RPMI8226 (cell line): ENCODE measurements at regions not wholly inside any gene's neighbourhood (a gene's known extent, or its start where the extent isn't known, plus 50 kb on each side); places are given as distances from the start of the nearest gene placed in this dataset.
A peak's percentile ranks its signal among the peaks of the same experiment; 100 is the strongest.

ENCODE experiments used
- DNase-seq: peaks from one replicate; pipeline ENCODE4 v3.0.0-alpha.2; 2015

DNA sequence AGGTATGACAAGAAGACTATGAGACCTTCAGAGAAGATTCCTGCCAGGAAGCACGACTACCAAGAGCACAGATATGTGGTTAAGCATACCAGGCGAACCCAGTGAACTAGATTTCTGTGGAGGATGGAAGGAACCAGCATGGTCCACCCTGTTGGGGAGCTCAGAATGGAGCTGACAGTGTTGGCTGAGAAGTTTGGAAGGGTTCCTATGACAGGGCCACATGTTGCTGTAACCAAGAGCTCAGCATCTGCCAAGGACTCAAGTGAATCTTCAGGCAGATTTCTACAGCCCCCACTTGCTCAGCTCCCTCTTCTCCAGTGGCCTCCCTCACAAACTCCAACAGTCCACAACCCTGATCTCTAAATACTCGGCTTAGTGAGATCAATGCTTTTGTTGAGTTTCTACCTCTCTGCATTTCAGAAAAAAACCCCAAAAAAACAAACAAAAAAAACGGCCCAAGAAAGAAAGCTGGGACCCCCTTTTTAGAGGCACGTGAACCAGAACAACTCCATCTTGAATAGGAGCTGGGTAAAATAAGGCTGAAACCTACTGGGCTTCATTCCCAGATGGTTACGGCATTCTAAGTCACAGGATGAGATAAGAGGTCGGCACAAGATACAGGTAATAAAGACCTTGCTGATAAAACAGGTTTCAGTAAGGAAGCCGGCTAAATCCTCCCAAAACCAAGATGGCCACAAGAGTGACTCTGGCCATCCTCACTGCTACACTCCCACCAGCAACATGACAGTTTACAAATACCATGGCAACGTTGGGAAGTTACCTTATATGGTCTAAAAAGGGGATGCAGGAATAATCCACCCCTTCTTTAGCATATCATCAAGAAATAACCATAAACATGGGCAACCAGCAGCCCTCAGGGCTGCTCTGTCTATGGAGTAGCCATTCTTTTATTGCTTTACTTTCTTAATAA, 691.1 kb downstream of the UQCRFS1 start:
- no peak for DNase-seq

DNA sequence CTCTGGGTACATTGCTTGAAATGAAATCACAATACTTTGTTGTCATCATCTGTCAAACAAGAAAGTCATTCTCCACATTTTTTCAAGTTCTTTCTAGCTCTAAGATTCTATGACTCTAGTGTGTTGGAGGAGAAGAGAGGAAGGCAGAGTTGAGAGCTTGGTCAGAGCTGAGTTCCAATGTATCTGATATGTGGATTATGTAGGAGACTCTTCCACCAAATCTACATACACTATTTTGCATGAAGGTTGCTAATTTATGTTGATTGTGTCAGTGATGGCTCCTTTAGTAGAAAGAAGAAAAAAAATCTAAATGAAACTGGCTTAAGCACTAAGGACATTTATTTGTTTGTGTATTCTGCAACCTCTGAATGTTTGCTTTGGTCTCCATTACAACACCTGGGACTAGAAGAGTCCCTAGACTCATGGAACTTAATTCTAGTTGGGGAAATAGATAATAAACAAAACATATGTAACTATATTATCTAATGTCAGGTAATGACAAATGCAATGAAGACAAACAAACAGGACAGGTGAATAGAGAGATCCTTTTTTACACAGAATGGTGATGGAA, 691.9 kb downstream of the UQCRFS1 start:
- no peak for DNase-seq

DNA sequence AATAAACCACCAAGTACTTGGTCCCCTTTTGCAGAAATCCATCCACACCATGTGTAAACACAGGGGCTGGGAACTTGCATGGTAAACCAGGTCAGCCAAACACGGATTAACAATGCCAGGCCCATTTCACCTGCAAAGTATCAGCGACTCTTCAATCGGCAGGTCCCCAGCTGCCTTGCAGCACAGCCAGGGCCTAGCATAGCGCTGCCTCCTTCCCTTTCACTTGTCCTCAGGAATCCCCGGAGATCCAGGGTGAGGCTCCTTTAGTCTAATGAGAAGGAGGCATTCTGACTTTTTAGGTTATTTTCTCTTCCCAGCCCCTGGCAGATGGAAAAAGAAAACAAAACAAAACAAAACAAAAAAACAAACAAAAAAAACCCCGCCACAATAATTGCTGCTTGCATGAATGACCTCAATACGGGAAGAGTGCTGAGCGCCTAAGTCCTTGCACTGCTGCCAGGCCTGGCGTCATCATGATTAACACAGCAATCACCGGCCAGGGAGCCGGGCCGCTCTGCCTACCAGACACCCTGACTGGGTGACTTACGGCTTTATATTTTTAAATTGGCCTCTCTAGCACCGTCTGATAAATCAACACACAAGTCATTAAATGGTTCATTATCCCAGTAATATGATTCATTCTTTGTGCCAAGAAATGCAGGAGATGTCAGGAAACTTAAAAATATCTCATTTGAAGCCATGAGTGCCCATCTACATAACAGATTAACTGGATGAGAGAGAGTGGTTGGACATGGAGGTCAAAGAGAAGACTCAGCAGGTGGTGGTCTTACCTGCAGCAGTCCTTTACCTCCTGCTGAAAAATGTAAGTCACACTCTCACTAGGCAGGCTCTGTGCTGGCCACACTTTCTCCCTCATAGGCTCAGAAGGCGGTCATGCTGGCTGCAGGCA, 692.7 kb downstream of the UQCRFS1 start:
- no peak for DNase-seq

DNA sequence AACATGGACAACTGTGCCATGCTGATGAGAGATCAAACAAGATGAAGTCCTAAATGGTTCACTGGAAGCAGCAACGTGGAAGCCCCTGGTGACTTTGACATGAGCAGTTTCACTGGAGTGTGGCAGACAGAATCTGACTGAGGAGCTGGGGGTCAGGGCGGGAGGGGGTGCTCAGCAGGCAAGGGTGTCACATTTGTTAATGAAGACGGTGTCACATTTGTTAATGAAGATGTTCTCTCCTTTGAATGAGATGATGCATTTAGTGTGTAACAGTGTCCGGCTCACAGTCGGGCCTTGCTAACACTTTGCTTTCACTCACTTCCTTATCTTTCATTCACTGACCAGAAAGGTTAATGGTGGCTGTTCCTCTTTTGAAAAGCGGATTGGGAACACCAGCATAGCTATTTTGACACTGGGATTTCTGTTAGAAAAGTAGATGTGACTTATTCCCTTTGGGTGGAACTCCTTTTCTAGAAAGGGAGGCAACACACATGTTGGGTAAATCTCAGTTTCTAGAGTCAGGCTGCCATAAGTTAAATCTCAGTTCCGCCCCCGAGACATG, 693.7 kb downstream of the UQCRFS1 start:
- no peak for DNase-seq

DNA sequence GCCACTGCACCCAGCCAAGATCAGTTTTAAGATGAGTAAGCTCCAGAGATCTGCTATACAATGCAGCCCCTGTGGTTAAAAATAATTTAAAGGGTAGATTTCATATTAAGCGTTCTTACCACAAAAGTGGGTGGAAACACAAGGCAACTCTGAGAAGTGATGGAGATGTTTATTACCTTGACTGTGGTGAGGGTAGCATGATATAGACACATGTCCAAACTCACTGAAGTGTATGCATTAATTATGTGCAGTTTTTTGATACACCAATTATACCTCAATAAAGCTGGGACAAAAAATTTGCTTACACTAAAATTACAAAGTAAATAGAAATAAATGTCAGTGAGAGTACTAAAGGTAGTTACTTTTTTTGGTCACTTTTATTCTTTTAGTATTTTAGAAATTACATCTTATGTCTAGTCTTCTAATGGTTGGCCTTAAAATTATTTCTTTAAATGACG, 696.5 kb downstream of the UQCRFS1 start:
- peak; percentile 83 for DNase-seq

DNA sequence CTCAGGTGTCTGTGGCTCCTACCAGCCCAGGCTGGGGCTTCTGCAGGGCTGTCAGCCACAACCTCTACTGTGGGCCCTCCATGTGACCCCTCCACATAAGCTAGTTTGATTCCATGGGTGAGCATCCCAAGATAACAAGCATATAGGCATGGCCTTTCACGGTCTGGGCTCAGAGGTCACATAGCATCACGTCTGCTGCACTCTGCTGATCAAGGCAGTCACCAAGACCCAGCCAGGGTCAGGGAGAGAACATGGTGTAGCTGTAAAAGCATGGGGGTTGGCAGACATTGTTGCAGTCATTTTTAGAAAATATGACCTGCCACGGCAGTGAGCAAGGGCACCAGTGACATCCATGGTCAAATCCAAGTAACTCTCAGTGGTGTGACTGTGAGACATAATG, 698.8 kb downstream of the UQCRFS1 start:
- DNase-seq = no peak

DNA sequence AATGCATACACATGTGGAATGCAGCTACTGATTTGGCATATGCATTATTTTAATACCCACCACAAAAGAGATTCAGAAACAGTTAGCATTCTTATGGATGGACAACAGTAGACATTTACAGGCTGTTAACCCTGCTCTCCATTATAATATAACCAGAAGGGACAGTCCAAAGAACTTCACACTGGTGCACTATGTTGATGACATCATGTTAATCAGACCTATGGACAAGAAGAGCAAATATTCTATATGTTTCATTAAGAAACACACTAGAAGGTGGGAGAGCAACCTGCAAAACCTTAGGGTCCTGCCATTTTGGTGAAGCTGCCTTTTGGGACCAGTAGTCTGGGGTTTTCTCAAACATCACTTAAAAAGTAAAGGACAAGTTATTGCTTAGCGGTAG, 701.3 kb downstream of the UQCRFS1 start:
- DNase-seq = no peak

DNA sequence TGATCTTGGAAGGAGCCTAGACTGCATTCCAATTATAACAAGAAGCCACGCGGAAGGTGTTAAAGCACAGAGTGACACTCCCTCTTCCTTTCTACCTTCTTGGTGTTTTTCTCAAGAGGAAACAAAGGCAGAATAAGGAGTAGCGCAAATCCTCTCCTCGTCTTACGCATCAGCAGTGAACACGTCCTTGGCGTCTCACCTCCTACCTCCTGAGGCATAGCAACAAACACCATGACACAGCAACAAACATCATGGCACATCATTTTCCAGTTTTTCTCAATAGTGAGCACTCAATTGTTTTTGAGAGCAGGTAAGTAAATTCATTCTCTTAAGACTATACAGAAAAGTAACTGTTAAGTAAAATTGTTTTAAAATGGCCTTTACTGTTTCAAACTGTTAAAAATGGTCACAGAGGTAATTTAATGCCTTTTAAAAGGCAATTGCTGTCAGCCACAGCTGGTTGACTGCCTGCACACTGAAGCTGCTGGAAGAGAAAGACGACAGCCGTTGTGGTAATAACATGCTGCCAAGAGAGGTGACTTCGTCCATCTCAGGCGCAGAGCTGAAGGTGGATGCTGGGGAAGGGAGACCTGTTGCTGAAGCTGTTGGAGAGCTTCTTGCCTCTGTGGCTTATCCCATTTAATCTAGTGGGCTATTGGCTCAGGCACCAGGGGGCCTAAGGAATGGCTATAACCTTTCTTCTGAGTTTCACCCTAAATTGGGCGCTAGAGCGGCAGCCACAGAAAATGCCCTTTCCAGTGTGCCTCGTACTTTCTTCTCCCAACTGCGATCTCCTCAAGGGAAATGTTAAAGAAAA, 703.7 kb downstream of the UQCRFS1 start:
- DNase-seq = no peak

DNA sequence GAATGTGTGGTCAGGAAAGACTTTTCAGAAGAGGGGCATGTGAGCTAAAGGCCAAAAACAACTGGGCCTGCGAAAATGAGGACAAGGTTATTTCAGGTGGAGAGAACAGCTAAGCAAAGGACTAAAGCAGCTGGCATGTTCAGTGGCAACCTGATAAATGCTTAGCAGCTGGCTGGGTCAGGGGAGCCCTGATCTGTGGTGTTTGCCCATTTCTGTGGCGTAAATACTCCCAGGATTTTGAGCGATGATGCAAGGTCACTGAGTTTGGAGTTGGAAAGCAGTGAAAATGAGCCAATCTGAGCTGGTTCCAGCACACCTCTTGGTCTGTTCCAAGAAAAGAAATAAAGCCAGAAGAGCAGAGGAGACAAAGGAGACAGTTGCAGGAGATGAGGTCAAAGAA, 704.3 kb downstream of the UQCRFS1 start:
- DNase-seq = no peak

DNA sequence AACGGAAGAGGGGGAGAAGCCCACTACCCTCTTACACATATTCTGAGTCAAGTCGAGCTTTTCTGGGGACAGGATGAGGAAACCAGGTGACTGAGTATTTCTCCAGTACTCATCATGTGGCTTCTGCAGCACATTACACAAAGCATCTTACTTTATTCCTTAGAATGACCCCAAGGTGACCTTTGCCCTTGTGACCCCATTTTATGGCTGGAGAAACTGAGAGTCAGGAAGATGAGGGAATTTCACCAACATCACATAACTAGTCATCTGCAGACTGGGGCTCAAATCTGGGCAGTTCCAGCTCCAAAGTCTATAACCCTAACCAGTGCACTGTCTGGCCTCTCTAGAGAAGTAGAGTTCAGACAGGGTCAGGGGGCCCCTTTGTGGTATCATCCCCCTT, 707.0 kb downstream of the UQCRFS1 start:
- DNase-seq = no peak

DNA sequence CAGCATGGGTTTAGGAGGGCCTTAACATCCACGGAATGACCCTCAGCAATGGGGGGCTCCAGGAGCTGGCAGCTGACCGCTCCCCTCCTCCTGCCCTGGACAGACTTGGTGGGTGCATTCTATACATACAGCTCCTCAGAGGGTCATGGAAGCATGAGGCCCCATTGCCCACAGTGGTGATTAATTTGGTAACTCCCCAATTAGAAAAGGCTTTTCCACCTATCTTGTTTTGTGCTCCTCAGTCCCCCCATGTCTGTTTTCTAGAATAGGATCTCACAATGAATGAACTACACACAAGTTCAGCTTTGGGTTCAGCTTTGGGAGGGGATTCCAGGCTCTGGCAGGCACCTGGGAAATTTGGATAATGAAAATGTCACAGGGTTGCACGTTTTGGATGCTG, 707.8 kb downstream of the UQCRFS1 start:
- DNase-seq = no peak

DNA sequence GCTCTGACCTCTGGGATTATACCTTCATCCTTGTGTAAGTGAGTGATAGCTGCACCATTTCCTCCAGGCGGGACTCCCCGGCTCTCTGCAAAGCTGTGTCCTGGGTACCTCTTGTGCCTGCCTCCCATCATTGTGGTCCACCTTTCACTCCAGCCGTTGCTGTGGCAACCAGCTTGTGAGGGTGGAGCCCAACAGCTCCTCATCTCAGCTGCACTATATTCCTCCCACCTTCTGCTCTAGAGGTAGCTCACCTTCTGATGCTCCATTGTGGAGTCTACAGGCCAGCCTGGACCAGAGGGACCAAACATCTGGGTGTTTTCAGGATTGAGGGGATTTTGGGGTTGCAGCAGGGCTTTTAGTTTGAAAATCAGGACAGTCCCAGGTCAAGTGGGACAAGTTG, 708.2 kb downstream of the UQCRFS1 start:
- peak; percentile 66 for DNase-seq

DNA sequence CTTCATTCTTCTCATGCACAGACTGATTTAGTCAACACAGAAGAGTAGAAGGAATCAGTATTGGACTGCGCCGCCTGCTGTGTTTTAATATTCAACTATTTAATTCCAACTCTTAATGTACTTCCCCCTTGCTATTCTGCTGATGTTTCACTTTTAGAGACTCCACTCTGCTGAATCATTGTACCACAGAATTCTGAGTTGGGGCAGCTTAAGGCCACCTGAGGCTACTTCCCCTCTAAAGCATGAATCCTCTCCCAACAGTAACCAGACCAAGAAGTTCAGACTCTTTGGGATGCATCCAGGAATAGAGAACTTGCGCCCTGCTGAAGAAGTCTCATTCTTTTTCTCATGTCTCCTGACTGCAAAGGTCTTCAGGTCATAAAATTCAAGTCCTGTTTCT, 708.8 kb downstream of the UQCRFS1 start:
- peak; percentile 71 for DNase-seq

DNA sequence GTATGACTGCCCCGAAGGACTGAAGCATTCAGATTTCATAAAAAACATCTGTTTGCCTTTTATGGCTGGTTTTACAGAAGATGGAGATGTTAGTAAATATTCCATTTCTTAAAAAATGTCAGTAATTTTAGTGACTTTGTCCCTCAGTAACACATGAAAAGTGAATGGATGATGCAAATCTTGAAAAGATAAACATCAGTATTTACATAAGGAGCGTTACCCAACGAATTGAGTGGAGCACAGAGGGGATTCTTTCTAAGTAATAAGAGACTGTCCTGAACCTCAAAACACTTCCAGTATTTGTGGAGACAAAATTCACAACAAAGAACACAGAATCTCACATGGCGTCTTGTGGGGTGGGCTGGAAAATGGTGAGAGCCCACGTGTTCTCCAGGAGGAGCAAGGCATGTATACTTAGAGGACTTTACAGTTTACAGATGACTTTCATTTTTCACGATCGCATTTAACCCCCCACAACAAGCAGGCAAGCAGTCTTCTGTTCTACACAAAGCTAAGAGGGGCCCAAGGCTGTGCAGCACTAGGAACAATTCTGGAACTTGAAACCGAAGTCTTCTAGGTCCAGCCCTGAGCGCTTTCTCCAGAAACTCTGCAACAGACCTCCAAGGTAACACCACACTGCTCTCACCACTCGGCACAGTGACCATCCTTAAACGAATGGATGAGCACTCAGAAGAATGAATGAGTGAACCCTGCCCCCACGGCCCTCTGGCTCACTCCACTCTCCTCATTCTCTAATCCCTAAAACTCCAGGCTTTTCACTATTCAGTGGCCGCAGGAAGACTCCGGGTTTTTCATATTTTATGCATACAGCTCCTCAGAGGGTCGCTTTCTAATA, 709.8 kb downstream of the UQCRFS1 start:
- no peak for DNase-seq

DNA sequence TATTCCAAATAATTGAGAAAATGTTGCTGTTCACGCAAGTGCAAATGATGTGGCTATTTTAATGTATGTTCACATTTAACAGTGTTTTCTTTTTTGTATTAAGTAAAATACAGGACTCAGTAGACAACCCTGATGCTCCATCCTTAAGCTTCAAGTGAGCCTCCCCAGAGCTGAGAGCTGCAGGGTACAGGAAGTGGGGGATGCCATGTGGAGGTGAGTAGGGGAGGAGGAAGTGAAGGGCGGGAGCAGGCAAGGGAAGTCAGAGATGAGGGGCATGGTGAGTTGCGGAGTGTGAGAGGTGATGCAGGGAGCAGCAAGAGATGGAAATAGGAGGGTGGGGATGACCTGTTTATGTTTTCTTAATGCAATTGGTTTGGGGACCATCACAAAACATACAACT, 711.0 kb downstream of the UQCRFS1 start:
- DNase-seq = no peak

DNA sequence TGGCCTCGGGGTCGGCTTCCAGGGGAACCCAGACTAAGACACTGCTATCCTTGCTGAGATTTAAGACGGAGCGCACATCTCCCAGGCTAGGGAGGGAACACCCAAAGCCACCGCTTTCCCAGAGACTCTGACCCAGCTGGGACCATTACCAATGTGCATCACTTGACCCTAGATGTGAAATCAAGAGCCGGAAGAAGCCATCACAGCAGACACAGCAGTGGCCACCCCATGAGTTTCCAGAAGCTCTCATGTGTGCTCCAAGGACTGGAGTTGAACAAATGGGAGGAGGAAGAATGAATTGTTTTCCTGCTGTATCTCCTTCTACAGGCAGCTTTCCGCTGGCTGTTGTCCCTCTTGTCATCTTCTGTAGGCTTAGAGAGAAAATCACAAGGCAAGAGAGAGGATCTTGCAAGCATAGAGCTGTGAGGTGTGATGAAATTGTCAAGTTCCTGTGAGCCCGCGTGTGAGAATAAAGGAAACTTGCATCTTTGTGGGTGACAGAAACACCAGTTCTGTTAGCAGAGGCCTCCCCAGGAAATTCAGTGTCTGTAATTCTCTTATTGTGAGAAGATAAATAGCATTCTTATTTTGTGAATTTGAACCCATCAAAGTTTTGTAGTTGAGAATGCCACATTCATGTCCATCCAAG, 711.8 kb downstream of the UQCRFS1 start:
- DNase-seq = no peak

DNA sequence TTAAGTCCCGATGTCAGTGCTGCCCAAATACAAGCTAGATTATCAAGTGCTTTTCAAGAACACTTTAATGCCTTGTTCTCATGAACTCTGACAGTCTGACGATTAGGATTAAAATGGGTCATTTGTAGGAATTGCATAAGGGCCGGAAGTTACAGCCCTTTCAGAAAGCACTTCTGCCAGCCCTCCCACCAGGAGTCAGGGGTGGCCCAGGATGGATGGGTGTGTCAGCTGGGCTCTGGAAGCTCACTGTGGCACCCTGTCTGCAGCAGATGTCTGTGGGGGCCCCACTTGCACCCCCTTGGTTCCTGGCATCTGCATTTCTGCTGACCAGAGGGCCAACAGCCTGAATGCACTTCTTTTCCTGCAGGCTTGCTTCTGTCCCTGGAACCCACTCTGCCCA, 712.7 kb downstream of the UQCRFS1 start:
- DNase-seq = no peak

DNA sequence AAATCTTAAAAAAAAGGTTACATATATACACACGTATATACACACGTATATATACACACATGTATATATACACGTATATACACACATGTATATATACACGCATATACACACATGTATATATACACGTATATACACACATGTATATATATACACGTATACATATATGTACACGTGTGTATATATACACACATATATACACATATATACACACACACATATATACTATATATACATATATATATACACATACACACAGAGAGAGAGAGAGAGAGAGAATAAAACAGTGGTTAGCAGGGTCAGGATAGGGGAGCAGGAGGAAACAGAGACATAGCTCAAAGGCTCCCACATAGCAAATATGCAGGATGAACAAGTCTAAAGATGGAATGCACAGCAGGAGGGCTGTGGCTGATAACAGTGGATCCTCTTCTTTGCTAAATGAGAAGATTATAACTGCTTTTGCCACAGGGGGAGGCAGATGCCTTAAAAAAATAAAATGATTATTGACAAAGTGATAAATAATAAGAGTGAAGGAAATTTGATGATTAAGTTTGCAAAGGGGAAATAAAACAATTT, 714.5 kb downstream of the UQCRFS1 start:
- no peak for DNase-seq

DNA sequence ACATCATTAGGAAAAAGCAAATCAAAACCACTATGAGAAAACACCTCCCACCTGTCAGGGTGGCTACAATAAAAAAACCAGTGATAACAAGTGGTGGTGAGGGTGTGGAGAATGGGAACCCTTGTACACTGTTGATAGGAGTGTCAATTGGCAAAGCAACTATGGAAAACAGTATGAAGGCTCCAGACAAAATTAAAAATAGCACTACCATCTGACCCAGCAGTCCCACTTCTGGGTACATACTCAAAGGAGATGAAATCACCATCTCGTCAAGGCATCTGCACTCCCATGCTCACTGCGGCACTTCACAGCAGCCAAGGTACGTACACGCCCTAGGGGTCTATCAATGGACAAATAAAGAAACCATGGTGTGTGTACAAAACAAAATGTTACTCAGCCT, 715.1 kb downstream of the UQCRFS1 start:
- no peak for DNase-seq

DNA sequence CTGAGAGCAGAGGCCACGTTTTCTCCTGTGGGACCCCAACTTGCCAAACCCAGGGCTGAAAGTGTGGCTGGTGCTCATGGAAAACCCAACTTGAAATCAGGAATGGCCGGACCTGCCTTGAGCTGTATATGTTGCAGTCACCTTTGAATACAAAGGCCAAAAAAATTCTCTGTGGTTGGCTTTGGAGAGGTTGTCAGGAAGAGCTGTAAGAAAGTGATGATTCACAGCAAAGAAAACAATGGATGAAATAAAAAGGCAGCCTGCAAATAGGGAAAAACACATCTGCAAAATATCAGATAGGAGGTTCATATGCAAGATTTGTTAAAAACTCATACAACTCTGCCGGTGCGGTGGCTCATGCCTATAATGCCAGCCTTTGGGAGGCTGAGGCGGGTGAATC, 715.8 kb downstream of the UQCRFS1 start:
- DNase-seq = no peak
